ENCODE measurements at regions not wholly inside any gene's neighbourhood (a gene's known extent, or its start where the extent isn't known, plus 50 kb on each side); places are given as distances from the start of the nearest gene placed in this dataset.

- TF ChIP-seq, protein P1, sequence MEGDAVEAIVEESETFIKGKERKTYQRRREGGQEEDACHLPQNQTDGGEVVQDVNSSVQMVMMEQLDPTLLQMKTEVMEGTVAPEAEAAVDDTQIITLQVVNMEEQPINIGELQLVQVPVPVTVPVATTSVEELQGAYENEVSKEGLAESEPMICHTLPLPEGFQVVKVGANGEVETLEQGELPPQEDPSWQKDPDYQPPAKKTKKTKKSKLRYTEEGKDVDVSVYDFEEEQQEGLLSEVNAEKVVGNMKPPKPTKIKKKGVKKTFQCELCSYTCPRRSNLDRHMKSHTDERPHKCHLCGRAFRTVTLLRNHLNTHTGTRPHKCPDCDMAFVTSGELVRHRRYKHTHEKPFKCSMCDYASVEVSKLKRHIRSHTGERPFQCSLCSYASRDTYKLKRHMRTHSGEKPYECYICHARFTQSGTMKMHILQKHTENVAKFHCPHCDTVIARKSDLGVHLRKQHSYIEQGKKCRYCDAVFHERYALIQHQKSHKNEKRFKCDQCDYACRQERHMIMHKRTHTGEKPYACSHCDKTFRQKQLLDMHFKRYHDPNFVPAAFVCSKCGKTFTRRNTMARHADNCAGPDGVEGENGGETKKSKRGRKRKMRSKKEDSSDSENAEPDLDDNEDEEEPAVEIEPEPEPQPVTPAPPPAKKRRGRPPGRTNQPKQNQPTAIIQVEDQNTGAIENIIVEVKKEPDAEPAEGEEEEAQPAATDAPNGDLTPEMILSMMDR (IDR thresholded peaks at IDR 0.05), result no peak
- no peak for TF ChIP-seq POLR2A (IDR thresholded peaks at IDR 0.05)
Observed at GRCh38 chr12:60335745-60336144, 739.9 kb downstream of the SLC16A7 start.
